ENCODE measurements at regions not wholly inside any gene's neighbourhood (a gene's known extent, or its start where the extent isn't known, plus 50 kb on each side); places are given as distances from the start of the nearest gene placed in this dataset.

DNA sequence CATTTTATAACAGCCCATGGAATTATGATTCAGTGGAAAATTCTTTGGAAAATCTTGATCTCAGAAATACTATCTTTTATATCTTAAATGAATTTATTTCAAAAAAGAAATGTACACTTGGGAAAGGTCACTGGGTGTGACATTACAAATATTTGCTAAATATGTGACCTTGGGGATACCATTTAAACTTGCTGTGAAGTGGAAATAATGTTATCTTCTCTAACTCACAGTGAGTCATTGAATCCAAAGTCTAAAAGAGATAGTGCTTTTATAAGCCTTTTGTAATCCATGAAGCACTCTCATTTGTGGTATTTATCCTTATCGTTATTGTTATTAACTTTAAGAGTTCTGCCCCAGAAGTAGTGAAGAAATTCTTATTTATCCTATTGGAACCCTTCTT is 289.8 kb upstream of the SEMA6D start:
- Mint-ChIP-seq H3K27ac (no peak overlapping the region), H3K4me3 (no peak overlapping the region), H3K9me3 (no peaks in the 10 kb centered on the region), H3K4me1 (no peaks in the 10 kb centered on the region; the same call in 1 of the 2 replicates), H3K27me3 (ENCODE audit: low read depth) (no peaks in the 10 kb centered on the region), H3K36me3 (no peaks in the 10 kb centered on the region)
- CTCF ChIA-PET = no interaction called here
- DNase-seq (ENCODE audit: low spot score) (no peak), ATAC-seq (no peak)
- POLR2A ChIA-PET = no interaction called here
- TF ChIP-seq, protein P1, sequence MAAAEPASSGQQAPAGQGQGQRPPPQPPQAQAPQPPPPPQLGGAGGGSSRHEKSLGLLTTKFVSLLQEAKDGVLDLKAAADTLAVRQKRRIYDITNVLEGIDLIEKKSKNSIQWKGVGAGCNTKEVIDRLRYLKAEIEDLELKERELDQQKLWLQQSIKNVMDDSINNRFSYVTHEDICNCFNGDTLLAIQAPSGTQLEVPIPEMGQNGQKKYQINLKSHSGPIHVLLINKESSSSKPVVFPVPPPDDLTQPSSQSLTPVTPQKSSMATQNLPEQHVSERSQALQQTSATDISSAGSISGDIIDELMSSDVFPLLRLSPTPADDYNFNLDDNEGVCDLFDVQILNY (CRISPR knock-in tag; IDR thresholded peaks at IDR 0.05) = no peak
- no peak for TF ChIP-seq PRRX2 (CRISPR knock-in tag; IDR thresholded peaks at IDR 0.05)
- TF ChIP-seq, protein P2, sequence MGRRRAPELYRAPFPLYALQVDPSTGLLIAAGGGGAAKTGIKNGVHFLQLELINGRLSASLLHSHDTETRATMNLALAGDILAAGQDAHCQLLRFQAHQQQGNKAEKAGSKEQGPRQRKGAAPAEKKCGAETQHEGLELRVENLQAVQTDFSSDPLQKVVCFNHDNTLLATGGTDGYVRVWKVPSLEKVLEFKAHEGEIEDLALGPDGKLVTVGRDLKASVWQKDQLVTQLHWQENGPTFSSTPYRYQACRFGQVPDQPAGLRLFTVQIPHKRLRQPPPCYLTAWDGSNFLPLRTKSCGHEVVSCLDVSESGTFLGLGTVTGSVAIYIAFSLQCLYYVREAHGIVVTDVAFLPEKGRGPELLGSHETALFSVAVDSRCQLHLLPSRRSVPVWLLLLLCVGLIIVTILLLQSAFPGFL (CRISPR knock-in tag; IDR thresholded peaks at IDR 0.05; ENCODE audit: borderline replicate concordance) = no peak

DNA sequence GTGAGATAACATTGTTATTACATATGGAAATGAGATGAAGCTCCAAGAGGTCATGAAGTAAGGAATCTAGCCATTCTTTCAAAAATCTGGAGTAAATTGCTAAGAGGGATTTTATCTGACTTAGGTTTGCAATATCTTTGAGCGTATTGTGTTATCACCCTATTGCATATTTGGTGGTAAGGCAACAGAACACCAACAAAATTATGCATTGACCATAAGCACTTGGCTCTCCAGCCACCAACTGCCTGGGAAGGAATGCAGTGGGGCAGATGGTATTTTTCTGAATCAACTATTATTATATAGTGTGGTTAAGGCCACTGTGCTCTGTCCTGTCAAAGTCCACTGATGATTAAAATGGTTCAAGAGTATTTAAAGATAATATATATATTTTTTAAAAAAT is 287.9 kb upstream of the SEMA6D start:
- POLR2A ChIA-PET = no interaction called here
- Mint-ChIP-seq H3K9me3 (no peaks in the 10 kb centered on the region), H3K36me3 (no peaks in the 10 kb centered on the region), H3K4me1 (no peaks in the 10 kb centered on the region; the same call in 1 of the 2 replicates), H3K27me3 (ENCODE audit: low read depth) (no peaks in the 10 kb centered on the region), H3K27ac (no peak overlapping the region), H3K4me3 (no peak overlapping the region)
- no peak for ATAC-seq
- DNase-seq (ENCODE audit: low spot score) = no peak
- TF ChIP-seq CBFB (CRISPR knock-in tag; IDR thresholded peaks at IDR 0.05; ENCODE audit: low read depth) (no peak), ZNF416 (CRISPR knock-in tag; IDR thresholded peaks at IDR 0.05) (no peak), NFE2L1 (CRISPR knock-in tag; IDR thresholded peaks at IDR 0.05) (no peak), RORB (CRISPR knock-in tag; IDR thresholded peaks at IDR 0.05) (no peak), ZNF263 (CRISPR knock-in tag; IDR thresholded peaks at IDR 0.05; ENCODE audit: low read depth) (no peak), NFYB (CRISPR knock-in tag; conservative IDR thresholded peaks at IDR 0.05; ENCODE audit: low read depth) (no peak), SOX15 (CRISPR knock-in tag; IDR thresholded peaks at IDR 0.05) (no peak)
- TF ChIP-seq, protein P3, sequence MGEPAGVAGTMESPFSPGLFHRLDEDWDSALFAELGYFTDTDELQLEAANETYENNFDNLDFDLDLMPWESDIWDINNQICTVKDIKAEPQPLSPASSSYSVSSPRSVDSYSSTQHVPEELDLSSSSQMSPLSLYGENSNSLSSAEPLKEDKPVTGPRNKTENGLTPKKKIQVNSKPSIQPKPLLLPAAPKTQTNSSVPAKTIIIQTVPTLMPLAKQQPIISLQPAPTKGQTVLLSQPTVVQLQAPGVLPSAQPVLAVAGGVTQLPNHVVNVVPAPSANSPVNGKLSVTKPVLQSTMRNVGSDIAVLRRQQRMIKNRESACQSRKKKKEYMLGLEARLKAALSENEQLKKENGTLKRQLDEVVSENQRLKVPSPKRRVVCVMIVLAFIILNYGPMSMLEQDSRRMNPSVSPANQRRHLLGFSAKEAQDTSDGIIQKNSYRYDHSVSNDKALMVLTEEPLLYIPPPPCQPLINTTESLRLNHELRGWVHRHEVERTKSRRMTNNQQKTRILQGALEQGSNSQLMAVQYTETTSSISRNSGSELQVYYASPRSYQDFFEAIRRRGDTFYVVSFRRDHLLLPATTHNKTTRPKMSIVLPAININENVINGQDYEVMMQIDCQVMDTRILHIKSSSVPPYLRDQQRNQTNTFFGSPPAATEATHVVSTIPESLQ (CRISPR knock-in tag; IDR thresholded peaks at IDR 0.05) = no peak
- TF ChIP-seq, protein P4, sequence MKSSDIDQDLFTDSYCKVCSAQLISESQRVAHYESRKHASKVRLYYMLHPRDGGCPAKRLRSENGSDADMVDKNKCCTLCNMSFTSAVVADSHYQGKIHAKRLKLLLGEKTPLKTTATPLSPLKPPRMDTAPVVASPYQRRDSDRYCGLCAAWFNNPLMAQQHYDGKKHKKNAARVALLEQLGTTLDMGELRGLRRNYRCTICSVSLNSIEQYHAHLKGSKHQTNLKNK (CRISPR knock-in tag; IDR thresholded peaks at IDR 0.05) = no peak
- TF ChIP-seq, protein P5, sequence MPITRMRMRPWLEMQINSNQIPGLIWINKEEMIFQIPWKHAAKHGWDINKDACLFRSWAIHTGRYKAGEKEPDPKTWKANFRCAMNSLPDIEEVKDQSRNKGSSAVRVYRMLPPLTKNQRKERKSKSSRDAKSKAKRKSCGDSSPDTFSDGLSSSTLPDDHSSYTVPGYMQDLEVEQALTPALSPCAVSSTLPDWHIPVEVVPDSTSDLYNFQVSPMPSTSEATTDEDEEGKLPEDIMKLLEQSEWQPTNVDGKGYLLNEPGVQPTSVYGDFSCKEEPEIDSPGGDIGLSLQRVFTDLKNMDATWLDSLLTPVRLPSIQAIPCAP (CRISPR knock-in tag; IDR thresholded peaks at IDR 0.05) = no peak
- TF ChIP-seq, protein P6, sequence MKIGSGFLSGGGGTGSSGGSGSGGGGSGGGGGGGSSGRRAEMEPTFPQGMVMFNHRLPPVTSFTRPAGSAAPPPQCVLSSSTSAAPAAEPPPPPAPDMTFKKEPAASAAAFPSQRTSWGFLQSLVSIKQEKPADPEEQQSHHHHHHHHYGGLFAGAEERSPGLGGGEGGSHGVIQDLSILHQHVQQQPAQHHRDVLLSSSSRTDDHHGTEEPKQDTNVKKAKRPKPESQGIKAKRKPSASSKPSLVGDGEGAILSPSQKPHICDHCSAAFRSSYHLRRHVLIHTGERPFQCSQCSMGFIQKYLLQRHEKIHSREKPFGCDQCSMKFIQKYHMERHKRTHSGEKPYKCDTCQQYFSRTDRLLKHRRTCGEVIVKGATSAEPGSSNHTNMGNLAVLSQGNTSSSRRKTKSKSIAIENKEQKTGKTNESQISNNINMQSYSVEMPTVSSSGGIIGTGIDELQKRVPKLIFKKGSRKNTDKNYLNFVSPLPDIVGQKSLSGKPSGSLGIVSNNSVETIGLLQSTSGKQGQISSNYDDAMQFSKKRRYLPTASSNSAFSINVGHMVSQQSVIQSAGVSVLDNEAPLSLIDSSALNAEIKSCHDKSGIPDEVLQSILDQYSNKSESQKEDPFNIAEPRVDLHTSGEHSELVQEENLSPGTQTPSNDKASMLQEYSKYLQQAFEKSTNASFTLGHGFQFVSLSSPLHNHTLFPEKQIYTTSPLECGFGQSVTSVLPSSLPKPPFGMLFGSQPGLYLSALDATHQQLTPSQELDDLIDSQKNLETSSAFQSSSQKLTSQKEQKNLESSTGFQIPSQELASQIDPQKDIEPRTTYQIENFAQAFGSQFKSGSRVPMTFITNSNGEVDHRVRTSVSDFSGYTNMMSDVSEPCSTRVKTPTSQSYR (CRISPR knock-in tag; IDR thresholded peaks at IDR 0.05) = no peak
- CTCF ChIA-PET = no interaction called here

DNA sequence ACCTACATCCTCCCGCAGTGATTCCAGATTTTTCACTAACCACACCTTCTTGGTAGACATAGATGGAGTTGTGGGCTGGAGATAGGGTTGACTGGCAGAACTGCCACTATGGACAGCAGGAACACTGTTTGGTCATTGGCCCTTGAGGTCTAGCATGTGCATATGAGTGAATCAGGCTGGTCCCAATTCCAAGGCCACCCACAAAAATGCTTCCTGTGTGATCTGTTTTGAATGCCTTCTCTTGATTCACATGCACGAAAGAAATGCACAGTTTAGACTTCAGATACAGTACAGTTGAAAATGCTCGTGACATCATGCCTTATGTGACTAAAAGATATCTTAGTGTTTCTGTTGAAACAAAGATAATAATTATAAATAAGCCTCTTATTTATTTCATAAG is 285.8 kb upstream of the SEMA6D start:
- Mint-ChIP-seq H3K4me3 (no peak overlapping the region), H3K9me3 (no peaks in the 10 kb centered on the region), H3K4me1 (no peaks in the 10 kb centered on the region), H3K36me3 (no peaks in the 10 kb centered on the region), H3K27ac (no peak overlapping the region), H3K27me3 (ENCODE audit: low read depth) (no peaks in the 10 kb centered on the region)
- DNase-seq (ENCODE audit: low spot score) (no peak), ATAC-seq (no peak)
- ChIA-PET POLR2A (no interaction called here), CTCF (no interaction called here)
- TF ChIP-seq NFYB (CRISPR knock-in tag; conservative IDR thresholded peaks at IDR 0.05; ENCODE audit: low read depth) (no peak), ZNF219 (CRISPR knock-in tag; IDR thresholded peaks at IDR 0.05; ENCODE audit: borderline replicate concordance) (no peak), PRRX2 (CRISPR knock-in tag; IDR thresholded peaks at IDR 0.05) (no peak)
- TF ChIP-seq, protein P7, sequence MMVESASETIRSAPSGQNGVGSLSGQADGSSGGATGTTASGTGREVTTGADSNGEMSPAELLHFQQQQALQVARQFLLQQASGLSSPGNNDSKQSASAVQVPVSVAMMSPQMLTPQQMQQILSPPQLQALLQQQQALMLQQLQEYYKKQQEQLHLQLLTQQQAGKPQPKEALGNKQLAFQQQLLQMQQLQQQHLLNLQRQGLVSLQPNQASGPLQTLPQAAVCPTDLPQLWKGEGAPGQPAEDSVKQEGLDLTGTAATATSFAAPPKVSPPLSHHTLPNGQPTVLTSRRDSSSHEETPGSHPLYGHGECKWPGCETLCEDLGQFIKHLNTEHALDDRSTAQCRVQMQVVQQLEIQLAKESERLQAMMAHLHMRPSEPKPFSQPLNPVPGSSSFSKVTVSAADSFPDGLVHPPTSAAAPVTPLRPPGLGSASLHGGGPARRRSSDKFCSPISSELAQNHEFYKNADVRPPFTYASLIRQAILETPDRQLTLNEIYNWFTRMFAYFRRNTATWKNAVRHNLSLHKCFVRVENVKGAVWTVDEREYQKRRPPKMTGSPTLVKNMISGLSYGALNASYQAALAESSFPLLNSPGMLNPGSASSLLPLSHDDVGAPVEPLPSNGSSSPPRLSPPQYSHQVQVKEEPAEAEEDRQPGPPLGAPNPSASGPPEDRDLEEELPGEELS (CRISPR knock-in tag; IDR thresholded peaks at IDR 0.05) = no peak
- TF ChIP-seq, protein P8, sequence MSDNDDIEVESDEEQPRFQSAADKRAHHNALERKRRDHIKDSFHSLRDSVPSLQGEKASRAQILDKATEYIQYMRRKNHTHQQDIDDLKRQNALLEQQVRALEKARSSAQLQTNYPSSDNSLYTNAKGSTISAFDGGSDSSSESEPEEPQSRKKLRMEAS (CRISPR knock-in tag; IDR thresholded peaks at IDR 0.05) = no peak
- TF ChIP-seq, protein P9, sequence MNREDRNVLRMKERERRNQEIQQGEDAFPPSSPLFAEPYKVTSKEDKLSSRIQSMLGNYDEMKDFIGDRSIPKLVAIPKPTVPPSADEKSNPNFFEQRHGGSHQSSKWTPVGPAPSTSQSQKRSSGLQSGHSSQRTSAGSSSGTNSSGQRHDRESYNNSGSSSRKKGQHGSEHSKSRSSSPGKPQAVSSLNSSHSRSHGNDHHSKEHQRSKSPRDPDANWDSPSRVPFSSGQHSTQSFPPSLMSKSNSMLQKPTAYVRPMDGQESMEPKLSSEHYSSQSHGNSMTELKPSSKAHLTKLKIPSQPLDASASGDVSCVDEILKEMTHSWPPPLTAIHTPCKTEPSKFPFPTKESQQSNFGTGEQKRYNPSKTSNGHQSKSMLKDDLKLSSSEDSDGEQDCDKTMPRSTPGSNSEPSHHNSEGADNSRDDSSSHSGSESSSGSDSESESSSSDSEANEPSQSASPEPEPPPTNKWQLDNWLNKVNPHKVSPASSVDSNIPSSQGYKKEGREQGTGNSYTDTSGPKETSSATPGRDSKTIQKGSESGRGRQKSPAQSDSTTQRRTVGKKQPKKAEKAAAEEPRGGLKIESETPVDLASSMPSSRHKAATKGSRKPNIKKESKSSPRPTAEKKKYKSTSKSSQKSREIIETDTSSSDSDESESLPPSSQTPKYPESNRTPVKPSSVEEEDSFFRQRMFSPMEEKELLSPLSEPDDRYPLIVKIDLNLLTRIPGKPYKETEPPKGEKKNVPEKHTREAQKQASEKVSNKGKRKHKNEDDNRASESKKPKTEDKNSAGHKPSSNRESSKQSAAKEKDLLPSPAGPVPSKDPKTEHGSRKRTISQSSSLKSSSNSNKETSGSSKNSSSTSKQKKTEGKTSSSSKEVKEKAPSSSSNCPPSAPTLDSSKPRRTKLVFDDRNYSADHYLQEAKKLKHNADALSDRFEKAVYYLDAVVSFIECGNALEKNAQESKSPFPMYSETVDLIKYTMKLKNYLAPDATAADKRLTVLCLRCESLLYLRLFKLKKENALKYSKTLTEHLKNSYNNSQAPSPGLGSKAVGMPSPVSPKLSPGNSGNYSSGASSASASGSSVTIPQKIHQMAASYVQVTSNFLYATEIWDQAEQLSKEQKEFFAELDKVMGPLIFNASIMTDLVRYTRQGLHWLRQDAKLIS (CRISPR knock-in tag; IDR thresholded peaks at IDR 0.05; ENCODE audit: borderline replicate concordance) = no peak

Measured in WTC11 (cell line).